ENCODE measurements at regions not wholly inside any gene's neighbourhood (a gene's known extent, or its start where the extent isn't known, plus 50 kb on each side); places are given as distances from the start of the nearest gene placed in this dataset.

- Histone ChIP-seq H2AFZ (replicated peaks; ENCODE audit: low read length, poor library complexity) (no peak overlapping the region), H2BK5ac (ENCODE audit: low read depth, low read length, poor library complexity, severe bottlenecking) (no peak overlapping the region), H2BK120ac (ENCODE audit: low read depth, low read length) (no peak overlapping the region), H3K4me1 (ENCODE audit: control insufficient read depth, insufficient read depth, low read length) (no peaks in the 10 kb centered on the region), H3K9ac (ENCODE audit: low read depth, low read length) (no peak overlapping the region), H3K27ac (ENCODE audit: insufficient read depth, low read length) (no peak overlapping the region), H2BK15ac (ENCODE audit: low read depth, low read length) (no peak overlapping the region), H3K56ac (ENCODE audit: extremely low read depth, insufficient read depth, low read length) (no peak overlapping the region), H3K9me3 (ENCODE audit: control insufficient read depth, insufficient read depth, low read length) (no peaks in the 10 kb centered on the region), H2AK9ac (replicated peaks; ENCODE audit: low read depth, low read length, poor library complexity) (no peak overlapping the region), H3K18ac (ENCODE audit: low read depth, low read length) (no peak overlapping the region), H3K36me3 (ENCODE audit: control insufficient read depth, insufficient read depth, low read length) (no peaks in the 10 kb centered on the region), H4K20me1 (ENCODE audit: insufficient read depth, low read length) (no peaks in the 10 kb centered on the region), H3K4me2 (ENCODE audit: low read depth, low read length) (no peak overlapping the region), H3K9me1 (ENCODE audit: insufficient read depth, low read length) (no peaks in the 10 kb centered on the region), H3K14ac (replicated peaks; ENCODE audit: low read depth, low read length) (no peak overlapping the region), H4K91ac (ENCODE audit: insufficient read depth, low read depth, low read length) (no peak overlapping the region), H3K4me3 (ENCODE audit: insufficient read depth, low read depth, low read length) (no peak overlapping the region), H4K8ac (ENCODE audit: low read depth in 2 of 2, low read length in 2 of 2) (no peak overlapping the region), H3K27me3 (ENCODE audit: control insufficient read depth, insufficient read depth, low read length) (peaks cover 2% of the 10 kb centered on the region; the same call in 1 of the 2 replicates), H3K4ac (ENCODE audit: low read depth, low read length) (no peak overlapping the region), H3K79me1 (ENCODE audit: low read depth in 1 of 2, low read length in 2 of 2) (no peaks in the 10 kb centered on the region), H3K23ac (ENCODE audit: low read depth, low read length) (no peak overlapping the region), H2BK20ac (ENCODE audit: low read depth, low read length) (no peak overlapping the region), H2AK5ac (ENCODE audit: low read depth, low read length) (no peak overlapping the region), H4K5ac (ENCODE audit: low read depth, low read length) (no peak overlapping the region)
- CTCF ChIA-PET, result no interaction called here
- in situ Hi-C loops (cut with MboI; ENCODE audit: low sequenced_read_pairs), result no loop called here
- WGBS, 2 experiments (ENCODE audit: extremely low coverage in 2 of 2, insufficient read length in 1 of 2), result 45% methylated on average over 1 of the region's 3 CpGs; no CpG with 5 or more reads in 1 of the 2 experiments
- no TSS peak for BruUV-seq (replicated peaks)
- POLR2A ChIA-PET (ENCODE audit: unreplicated experiment), result no interaction called here
- TF ChIP-seq NFE2L2 (IDR thresholded peaks at IDR 0.05; ENCODE audit: low read depth, low read length) (no peak), CHD1 (IDR thresholded peaks at IDR 0.05; ENCODE audit: low read depth, low read length) (no peak), FOS (IDR thresholded peaks at IDR 0.05; ENCODE audit: low read depth, low read length) (no peak), MAZ (IDR thresholded peaks at IDR 0.05; ENCODE audit: borderline replicate concordance, low read depth, low read length) (no peak), CEBPB (IDR thresholded peaks at IDR 0.05; ENCODE audit: low read depth, low read length) (no peak), BHLHE40 (IDR thresholded peaks at IDR 0.05; ENCODE audit: low read depth, low read length) (no peak), CTCF (conservative IDR thresholded peaks at IDR 0.05; ENCODE audit: low read depth, low read length) (no peak), RAD21 (IDR thresholded peaks at IDR 0.05; ENCODE audit: low read length) (no peak), POLR2A (IDR thresholded peaks at IDR 0.05; ENCODE audit: low read depth, low read length) (no peak), SMC3 (IDR thresholded peaks at IDR 0.05; ENCODE audit: low read depth, low read length) (no peak), RFX5 (IDR thresholded peaks at IDR 0.05; ENCODE audit: low read depth, low read length) (no peak), MXI1 (IDR thresholded peaks at IDR 0.05; ENCODE audit: borderline replicate concordance, low read depth, low read length) (no peak), MAFK (IDR thresholded peaks at IDR 0.05; ENCODE audit: low read depth, low read length) (no peak), RCOR1 (IDR thresholded peaks at IDR 0.05; ENCODE audit: insufficient replicate concordance, low read length) (no peak), ELK1 (IDR thresholded peaks at IDR 0.05; ENCODE audit: borderline replicate concordance, low read depth, low read length) (no peak), USF2 (IDR thresholded peaks at IDR 0.05; ENCODE audit: low read depth, low read length) (no peak)
- intact Hi-C loops (cut with micrococcal nuclease), result loop anchor here (5.0 kb wide), 1 partner anchor 683 kb away; no protein-coding TSS in a partner anchor
- DNase-seq (no peak), ATAC-seq (ENCODE audit: low read depth) (no peak)
- dilution Hi-C loops (cut with HindIII; ENCODE audit: low sequenced_read_pairs, unreplicated experiment), result no loop called here
Observed at GRCh38 chr11:96459751-96460150, 69.9 kb downstream of the JRKL start.

All from IMR-90 (cell line).